SK-N-SH (cell line): ENCODE measurements at regions not wholly inside any gene's neighbourhood (a gene's known extent, or its start where the extent isn't known, plus 50 kb on each side); places are given as distances from the start of the nearest gene placed in this dataset.

ENCODE experiments used
- CTCF ChIP-seq: fragments of 200-600 bp; sonication (generic); IDR thresholded peaks from 2 replicates; pipeline ENCODE4 v1.6.1; 2017; ENCODE audit warnings: antibody characterized with exemption, mild to moderate bottlenecking, moderate library complexity
- EP300 ChIP-seq, 2 experiments: IDR thresholded peaks; 2 replicates each; pipeline versions ENCODE4 v1.4.0 to v1.6.1; 2012; ENCODE audit warnings: borderline replicate concordance in 1 of 2, low read depth in 1 of 2, low read length in 1 of 2
- EZH2phosphoT487 ChIP-seq: fragments of 200-600 bp; sonication (generic); IDR thresholded peaks from 2 replicates; pipeline ENCODE4 v1.6.1; 2017; ENCODE audit warnings: low read depth, mixed run types, mild to moderate bottlenecking, antibody characterized with exemption, moderate library complexity, borderline replicate concordance
- FOXJ3 ChIP-seq: sonication (generic); formaldehyde crosslinking; IDR thresholded peaks from 2 replicates; pipeline ENCODE4 v1.5.1; 2020; ENCODE audit warnings: mild to moderate bottlenecking, missing genetic modification reagents
- FOXM1 ChIP-seq: IDR thresholded peaks from 2 replicates; pipeline ENCODE4 v1.4.0; 2012; ENCODE audit warnings: low read depth, mild to moderate bottlenecking
- GABPA ChIP-seq: IDR thresholded peaks from 2 replicates; pipeline ENCODE4 v1.4.0; 2012; ENCODE audit warnings: low read depth, mild to moderate bottlenecking
- GATA2 ChIP-seq: sonication (generic); formaldehyde crosslinking; IDR thresholded peaks from 2 replicates; pipeline ENCODE4 v1.5.0; 2020; ENCODE audit warnings: mild to moderate bottlenecking, missing genetic modification reagents
- MEF2A ChIP-seq: IDR thresholded peaks from 2 replicates; pipeline ENCODE4 v1.4.0; 2012; ENCODE audit warnings: low read depth, borderline replicate concordance
- NFIC ChIP-seq: IDR thresholded peaks from 2 replicates; pipeline ENCODE4 v1.4.0; 2012; ENCODE audit warnings: borderline replicate concordance
- POLR2AphosphoS5 ChIP-seq: IDR thresholded peaks from 2 replicates; pipeline ENCODE4 v1.6.1; 2012; ENCODE audit warnings: low read depth, low read length
- REST ChIP-seq: IDR thresholded peaks from 2 replicates; pipeline ENCODE4 v1.6.1; 2012; ENCODE audit warnings: mild to moderate bottlenecking, low read depth, low read length, moderate library complexity
- USF1 ChIP-seq: IDR thresholded peaks from 2 replicates; pipeline ENCODE4 v1.4.0; 2012; ENCODE audit warnings: low read depth, borderline replicate concordance
- USF2 ChIP-seq: fragments of 150-350 bp; IDR thresholded peaks from 2 replicates; pipeline ENCODE4 v1.6.1; 2017; ENCODE audit warnings: antibody characterized with exemption, low read length, low read depth, borderline replicate concordance

- TF ChIP-seq GATA2 (CRISPR knock-in tag) = no peak
- no peak for TF ChIP-seq USF1
- TF ChIP-seq POLR2AphosphoS5 = no peak
- no peak for TF ChIP-seq NFIC
- no peak for TF ChIP-seq CTCF
- TF ChIP-seq REST = no peak
- TF ChIP-seq EP300 (IDR thresholded peaks at IDR 0.05; ENCODE audit: borderline replicate concordance in 1 of 2, low read depth in 1 of 2, low read length in 1 of 2) = no peak
- no peak for TF ChIP-seq USF2
- no peak for TF ChIP-seq EZH2phosphoT487
- no peak for TF ChIP-seq FOXJ3
- no peak for TF ChIP-seq GABPA
- no peak for TF ChIP-seq MEF2A
- TF ChIP-seq FOXM1 = no peak
Observed at GRCh38 chr16:51813609-51814008, 662.5 kb upstream of the SALL1 start.
